H1 (cell line): ENCODE measurements at regions not wholly inside any gene's neighbourhood (a gene's known extent, or its start where the extent isn't known, plus 50 kb on each side); places are given as distances from the start of the nearest gene placed in this dataset.

ENCODE experiments used
- EP300 ChIP-seq, 2 experiments: IDR thresholded peaks; 1 replicate in 1 of 2; 2 replicates in 1 of 2; pipeline ENCODE4 v1.6.1; 2011 to 2012; ENCODE audit warnings: low read depth in 2 of 2, low read length in 2 of 2, mild to moderate bottlenecking in 2 of 2, borderline replicate concordance in 1 of 2, inconsistent platforms in 1 of 2, moderate library complexity in 1 of 2
- RNF2 ChIP-seq: fragments of 200-900, 300-1000 bp; sonication (generic); IDR thresholded peaks from 2 replicates; pipeline ENCODE4 v1.7.1; 2016; ENCODE audit warnings: borderline replicate concordance, low read depth, mild to moderate bottlenecking, antibody characterized with exemption, low read length; ENCODE audit not compliant: poor library complexity, severe bottlenecking; ENCODE audit errors: missing control alignments

DNA sequence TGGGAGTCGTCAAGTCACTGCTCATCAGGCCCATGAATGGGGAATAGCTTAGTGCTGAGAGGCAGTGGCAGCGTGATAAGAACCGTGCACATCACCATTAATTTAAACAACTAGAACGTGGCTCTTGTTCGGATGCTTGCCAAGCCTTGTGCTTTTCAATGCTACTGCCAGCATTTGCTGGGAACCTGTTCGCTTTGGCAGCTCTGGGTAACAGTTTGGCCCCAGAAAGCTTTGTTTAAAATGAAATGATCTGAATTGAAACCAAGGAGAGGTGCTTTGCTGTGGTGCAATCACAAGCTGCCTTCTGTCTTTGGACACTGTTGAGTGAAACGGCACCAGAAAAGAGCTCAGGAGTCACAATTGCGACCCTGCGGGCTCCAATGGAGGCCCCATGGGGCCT, 53.5 kb upstream of the OLFM4 start (continued):
- TF ChIP-seq EP300 (IDR thresholded peaks at IDR 0.05; ENCODE audit: borderline replicate concordance in 1 of 2, low read depth in 2 of 2, low read length in 2 of 2) (no peak), RNF2 (no peak)
